Thyroid gland (tissue), 4 donors: ENCODE measurements at regions not wholly inside any gene's neighbourhood (a gene's known extent, or its start where the extent isn't known, plus 50 kb on each side); places are given as distances from the start of the nearest gene placed in this dataset.

Experiments
- POLR2A ChIP-seq, 2 donors: fragments of 450-650 bp; IDR thresholded peaks; one replicate each; pipeline ENCODE4 v1.6.1; 2017; ENCODE audit warnings: antibody characterized with exemption in 2 of 2, mild to moderate bottlenecking in 2 of 2, moderate library complexity in 1 of 2
- TF ChIP-seq, protein P1 (sequence below), 6 experiments: fragments of 200-600 bp in 3 of 6; fragments of 450-650 bp in 3 of 6; sonication (generic) in 3 of 6; IDR thresholded peaks; one replicate each; pipeline ENCODE4 v1.5.1; 2016 to 2019; ENCODE audit warnings: antibody characterized with exemption in 6 of 6, mild to moderate bottlenecking in 2 of 6, inconsistent platforms in 1 of 6, moderate library complexity in 1 of 6

DNA sequence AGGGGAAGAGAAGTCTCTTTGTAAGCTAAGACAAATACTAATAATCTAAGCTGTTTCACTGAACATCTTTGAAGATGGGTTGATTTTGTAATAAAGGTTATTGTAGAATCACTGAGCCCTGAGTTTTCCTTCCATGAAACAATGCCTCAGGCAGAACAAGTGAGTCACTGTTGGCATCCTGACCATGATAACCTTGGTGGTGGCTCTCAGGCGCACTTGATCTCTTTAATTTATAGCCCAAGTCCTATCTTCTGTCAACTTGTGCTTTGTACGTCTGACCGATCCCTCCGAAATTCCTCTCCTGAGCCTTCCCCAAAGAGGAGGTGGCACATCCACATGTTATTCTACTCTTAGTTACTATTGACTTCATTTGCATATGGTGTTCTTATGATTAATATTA, 812.9 kb downstream of the REEP3 start:
- no peak for TF ChIP-seq POLR2A (IDR thresholded peaks at IDR 0.05)
- TF ChIP-seq, protein P1, sequence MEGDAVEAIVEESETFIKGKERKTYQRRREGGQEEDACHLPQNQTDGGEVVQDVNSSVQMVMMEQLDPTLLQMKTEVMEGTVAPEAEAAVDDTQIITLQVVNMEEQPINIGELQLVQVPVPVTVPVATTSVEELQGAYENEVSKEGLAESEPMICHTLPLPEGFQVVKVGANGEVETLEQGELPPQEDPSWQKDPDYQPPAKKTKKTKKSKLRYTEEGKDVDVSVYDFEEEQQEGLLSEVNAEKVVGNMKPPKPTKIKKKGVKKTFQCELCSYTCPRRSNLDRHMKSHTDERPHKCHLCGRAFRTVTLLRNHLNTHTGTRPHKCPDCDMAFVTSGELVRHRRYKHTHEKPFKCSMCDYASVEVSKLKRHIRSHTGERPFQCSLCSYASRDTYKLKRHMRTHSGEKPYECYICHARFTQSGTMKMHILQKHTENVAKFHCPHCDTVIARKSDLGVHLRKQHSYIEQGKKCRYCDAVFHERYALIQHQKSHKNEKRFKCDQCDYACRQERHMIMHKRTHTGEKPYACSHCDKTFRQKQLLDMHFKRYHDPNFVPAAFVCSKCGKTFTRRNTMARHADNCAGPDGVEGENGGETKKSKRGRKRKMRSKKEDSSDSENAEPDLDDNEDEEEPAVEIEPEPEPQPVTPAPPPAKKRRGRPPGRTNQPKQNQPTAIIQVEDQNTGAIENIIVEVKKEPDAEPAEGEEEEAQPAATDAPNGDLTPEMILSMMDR (IDR thresholded peaks at IDR 0.05) = no peak
